Liver (tissue), 8 donors: ENCODE measurements at regions not wholly inside any gene's neighbourhood (a gene's known extent, or its start where the extent isn't known, plus 50 kb on each side); places are given as distances from the start of the nearest gene placed in this dataset.

Experiments
- DNase-seq: peaks from one replicate; pipeline ENCODE4 v3.0.0-alpha.2; 2017; ENCODE audit warnings: low spot score
- H3K27ac ChIP-seq, 2 donors: one replicate each; pipeline ENCODE4 v1.7.0; 2013; ENCODE audit warnings: inconsistent platforms in 2 of 2, low read length in 2 of 2, control low read depth in 1 of 2, low read depth in 1 of 2, mild to moderate bottlenecking in 1 of 2
- H3K27me3 ChIP-seq, 4 donors: one replicate each; pipeline versions ENCODE4 v1.6.1 to v1.7.0; 2013; ENCODE audit warnings: low read length in 3 of 4, inconsistent platforms in 1 of 4, mild to moderate bottlenecking in 1 of 4, moderate library complexity in 1 of 4; ENCODE audit not compliant: control insufficient read depth in 4 of 4, insufficient read depth in 4 of 4
- H3K36me3 ChIP-seq, 4 donors: one replicate each; pipeline versions ENCODE4 v1.6.1 to v1.7.0; 2013; ENCODE audit warnings: low read length in 3 of 4, mild to moderate bottlenecking in 3 of 4, low read depth in 1 of 4, moderate library complexity in 1 of 4; ENCODE audit not compliant: control insufficient read depth in 4 of 4, insufficient read depth in 3 of 4
- H3K4me1 ChIP-seq, 4 donors: one replicate each; pipeline versions ENCODE4 v1.6.1 to v1.7.0; 2013; ENCODE audit warnings: low read length in 3 of 4, mild to moderate bottlenecking in 3 of 4, moderate library complexity in 1 of 4; ENCODE audit not compliant: control insufficient read depth in 4 of 4, insufficient read depth in 4 of 4
- H3K4me3 ChIP-seq, 3 donors: one replicate each; pipeline versions ENCODE4 v1.6.1 to v1.7.0; 2013; ENCODE audit warnings: low read length in 3 of 3, control low read depth in 1 of 3, low read depth in 1 of 3, mild to moderate bottlenecking in 1 of 3
- H3K9ac ChIP-seq, 2 donors: one replicate each; pipeline ENCODE4 v1.7.0; 2013; ENCODE audit warnings: low read length in 2 of 2, mild to moderate bottlenecking in 2 of 2, moderate library complexity in 2 of 2, control low read depth in 1 of 2, low read depth in 1 of 2
- H3K9me3 ChIP-seq, 4 donors: one replicate each; pipeline versions ENCODE4 v1.6.1 to v1.7.0; 2013; ENCODE audit warnings: low read length in 3 of 4; ENCODE audit not compliant: control insufficient read depth in 4 of 4
- CTCF ChIP-seq: fragments of 150-350 bp; IDR thresholded peaks from 2 replicates; pipeline ENCODE4 v1.5.1; 2017; ENCODE audit warnings: improper control_type of control experiment, low read depth, low read length; ENCODE audit not compliant: missing input control
- EGR1 ChIP-seq, 2 donors: IDR thresholded peaks; 2 replicates each; pipeline ENCODE4 v1.6.1; 2016 to 2018; ENCODE audit warnings: antibody characterized with exemption in 2 of 2, low read depth in 2 of 2
- FOXA1 ChIP-seq: IDR thresholded peaks from 2 replicates; pipeline ENCODE4 v1.6.1; 2016; ENCODE audit warnings: antibody characterized with exemption
- FOXA2 ChIP-seq: IDR thresholded peaks from 2 replicates; pipeline ENCODE4 v1.6.1; 2016; ENCODE audit warnings: antibody characterized with exemption
- GABPA ChIP-seq, 2 donors: IDR thresholded peaks in 1 of 2; conservative IDR thresholded peaks in 1 of 2; 2 replicates each; pipeline ENCODE4 v1.6.1; 2016; ENCODE audit warnings: antibody characterized with exemption in 2 of 2, mild to moderate bottlenecking in 1 of 2, moderate library complexity in 1 of 2
- HNF4A ChIP-seq, 2 donors: conservative IDR thresholded peaks; 2 replicates each; pipeline ENCODE4 v1.6.1; 2016; ENCODE audit warnings: antibody characterized with exemption in 2 of 2, mild to moderate bottlenecking in 2 of 2
- HNF4G ChIP-seq: IDR thresholded peaks from 2 replicates; pipeline ENCODE4 v1.6.1; 2016; ENCODE audit warnings: antibody characterized with exemption
- JUND ChIP-seq, 2 donors: IDR thresholded peaks; 2 replicates each; pipeline ENCODE4 v1.6.1; 2016; ENCODE audit warnings: antibody characterized with exemption in 2 of 2
- MAX ChIP-seq: IDR thresholded peaks from 2 replicates; pipeline ENCODE4 v1.6.1; 2016; ENCODE audit warnings: antibody characterized with exemption
- NR2F2 ChIP-seq: IDR thresholded peaks from 2 replicates; pipeline ENCODE4 v1.6.1; 2016; ENCODE audit warnings: antibody characterized with exemption
- RAD21 ChIP-seq, 2 donors: IDR thresholded peaks; 2 replicates each; pipeline ENCODE4 v1.6.1; 2016; ENCODE audit warnings: antibody characterized with exemption in 2 of 2, mild to moderate bottlenecking in 2 of 2
- REST ChIP-seq: IDR thresholded peaks from 2 replicates; pipeline ENCODE4 v1.6.1; 2016; ENCODE audit warnings: antibody characterized with exemption, mild to moderate bottlenecking
- RXRA ChIP-seq, 2 donors: IDR thresholded peaks; 2 replicates each; pipeline ENCODE4 v1.6.1; 2017 to 2018; ENCODE audit warnings: antibody characterized with exemption in 2 of 2, mild to moderate bottlenecking in 1 of 2
- TAF1 ChIP-seq: conservative IDR thresholded peaks from 2 replicates; pipeline ENCODE4 v1.6.1; 2016; ENCODE audit warnings: antibody characterized with exemption, mild to moderate bottlenecking
- YY1 ChIP-seq: IDR thresholded peaks from 2 replicates; pipeline ENCODE4 v1.6.1; 2016; ENCODE audit warnings: antibody characterized with exemption, mild to moderate bottlenecking
- ZBTB33 ChIP-seq: IDR thresholded peaks from 2 replicates; pipeline ENCODE4 v1.6.1; 2016; ENCODE audit warnings: antibody characterized with exemption
- WGBS: extraction: QIAGEN DNeasy Blood & Tissue Kit; methylation state at CpG from one replicate; pipeline ENCODE4 v1.1.7; 2013; 5-methylcytosine and 5-hydroxymethylcytosine counted together
- donor health status: healthy.
- donor health status: healthy.
- donor health status: healthy.
- donor health status: healthy.
- donor health status: healthy.

GRCh38 chrX:126064901-126065541 is 101.1 kb downstream of the DCAF12L2 start:
- Histone ChIP-seq H3K9me3 (no peaks in the 10 kb centered on the region), H3K27ac (no peak overlapping the region), H3K9ac (no peak overlapping the region), H3K4me1 (no peaks in the 10 kb centered on the region), H3K4me3 (no peak overlapping the region), H3K36me3 (no peaks in the 10 kb centered on the region), H3K27me3 (peaks cover 0 to 4% (median 0%) of the 10 kb centered on the region in 4 donors)
- TF ChIP-seq REST (no peak), CTCF (no peak), TAF1 (no peak), HNF4G (no peak), EGR1 (IDR thresholded peaks at IDR 0.05; ENCODE audit: low read depth in 2 of 2) (no peak), RXRA (IDR thresholded peaks at IDR 0.05) (no peak), YY1 (no peak), GABPA (IDR thresholded peaks at IDR 0.05 in 1 of 2, conservative IDR thresholded peaks at IDR 0.05 in 1 of 2) (no peak), HNF4A (conservative IDR thresholded peaks at IDR 0.05) (no peak)
- 85% methylated on average over 9 of the region's 9 CpGs for WGBS
- DNase-seq = no peak

GRCh38 chrX:126065901-126066660 is 100.0 kb downstream of the DCAF12L2 start:
- no peak overlapping the region for H3K27ac ChIP-seq
- no peaks in the 10 kb centered on the region for H3K4me1 ChIP-seq
- no peak overlapping the region for H3K9ac ChIP-seq
- H3K36me3 ChIP-seq = no peaks in the 10 kb centered on the region
- no peak for DNase-seq
- H3K9me3 ChIP-seq = no peaks in the 10 kb centered on the region
- H3K27me3 ChIP-seq = peaks cover 0 to 4% (median 0%) of the 10 kb centered on the region in 4 donors
- WGBS = 77% methylated on average over 17 of the region's 17 CpGs
- H3K4me3 ChIP-seq = no peak overlapping the region
- TF ChIP-seq RAD21 (IDR thresholded peaks at IDR 0.05) = no peak
- no peak for TF ChIP-seq FOXA2
- no peak for TF ChIP-seq HNF4A (conservative IDR thresholded peaks at IDR 0.05)
- no peak for TF ChIP-seq CTCF
- no peak for TF ChIP-seq RXRA (IDR thresholded peaks at IDR 0.05)
- TF ChIP-seq REST = no peak
- no peak for TF ChIP-seq HNF4G
- TF ChIP-seq ZBTB33 = no peak
- TF ChIP-seq GABPA (IDR thresholded peaks at IDR 0.05 in 1 of 2, conservative IDR thresholded peaks at IDR 0.05 in 1 of 2) = no peak
- TF ChIP-seq YY1 = no peak
- no peak for TF ChIP-seq TAF1
- no peak for TF ChIP-seq FOXA1
- no peak for TF ChIP-seq JUND (IDR thresholded peaks at IDR 0.05)
- no peak for TF ChIP-seq NR2F2
- TF ChIP-seq MAX = no peak
